Uterus (tissue), 3 donors: ENCODE measurements at regions not wholly inside any gene's neighbourhood (a gene's known extent, or its start where the extent isn't known, plus 50 kb on each side); places are given as distances from the start of the nearest gene placed in this dataset.
A peak's percentile ranks its signal among the peaks of the same experiment; 100 is the strongest.

Experiments
- DNase-seq, 2 donors: peaks; one replicate each; pipeline ENCODE4 v3.0.0-alpha.2; 2019 to 2020
- H3K27ac ChIP-seq, 2 donors: fragments of 200-600 bp; sonication (generic); 1 replicate in 1 of 2; 2 replicates in 1 of 2; pipeline ENCODE4 v1.5.1; 2016 to 2018
- H3K27me3 ChIP-seq, 2 donors: fragments of 200-600 bp; sonication (generic); one replicate each; pipeline ENCODE4 v1.5.1; 2018 to 2019; ENCODE audit warnings: control low read depth in 1 of 2
- H3K36me3 ChIP-seq, 2 donors: fragments of 200-600 bp; sonication (generic); one replicate each; pipeline ENCODE4 v1.5.1; 2019; ENCODE audit warnings: control low read depth in 1 of 2
- H3K4me1 ChIP-seq, 2 donors: fragments of 200-600 bp; sonication (generic); one replicate each; pipeline ENCODE4 v1.5.1; 2018 to 2019; ENCODE audit warnings: control low read depth in 1 of 2
- H3K4me3 ChIP-seq, 2 donors: fragments of 200-600 bp; sonication (generic); 1 replicate in 1 of 2; 2 replicates in 1 of 2; pipeline ENCODE4 v1.5.1; 2018 to 2019; ENCODE audit warnings: mild to moderate bottlenecking in 1 of 2
- H3K9me3 ChIP-seq, 2 donors: fragments of 200-600 bp; sonication (generic); one replicate each; pipeline ENCODE4 v1.5.1; 2019; ENCODE audit warnings: control low read depth in 1 of 2
- POLR2A ChIP-seq, 2 donors: fragments of 450-650 bp; IDR thresholded peaks; one replicate each; pipeline ENCODE4 v1.6.1; 2016; ENCODE audit warnings: antibody characterized with exemption in 2 of 2, mild to moderate bottlenecking in 1 of 2, moderate library complexity in 1 of 2
- intact Hi-C: fragments of 100-400 bp; cut with DNase I; formaldehyde crosslinking; loops from one replicate; pipeline ENCODE4 v1.15.1; 2023; ENCODE audit warnings: low total_unique reads
- TF ChIP-seq, protein P1 (sequence below), 4 experiments: fragments of 200-600 bp in 2 of 4; fragments of 450-650 bp in 2 of 4; sonication (generic) in 2 of 4; IDR thresholded peaks; one replicate each; pipeline ENCODE4 v1.5.1; 2016 to 2019; ENCODE audit warnings: antibody characterized with exemption in 4 of 4, mild to moderate bottlenecking in 2 of 4, moderate library complexity in 1 of 4
- donor health status: DM: yes; HTN: yes; CAD: no.

DNA sequence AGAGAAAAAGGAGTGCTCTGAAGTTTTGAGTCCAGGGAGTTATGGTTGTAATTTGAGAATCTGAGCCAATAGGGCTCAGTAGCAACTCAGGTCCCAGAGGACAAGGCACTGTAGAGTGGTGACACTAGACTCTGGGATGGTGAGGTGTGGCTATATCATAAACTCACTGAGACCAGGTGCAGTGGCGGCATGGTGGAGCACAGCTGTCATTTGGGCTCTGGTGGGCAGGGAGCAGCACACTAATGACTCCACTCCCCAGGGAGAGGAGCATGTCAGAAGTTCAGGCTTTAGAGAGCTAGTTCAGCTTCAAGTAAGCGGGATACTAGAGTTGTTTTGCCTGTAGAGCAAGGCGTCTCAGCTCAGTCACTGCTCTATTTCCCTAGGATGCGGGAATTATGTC is 165.4 kb upstream of the USP38 start:
- Histone ChIP-seq H3K9me3 (no peaks in the 10 kb centered on the region), H3K27ac (no peak overlapping the region), H3K36me3 (no peaks in the 10 kb centered on the region), H3K4me1 (no peaks in the 10 kb centered on the region), H3K27me3 (no peaks in the 10 kb centered on the region), H3K4me3 (no peak overlapping the region)
- DNase-seq, result no peak
- no peak for TF ChIP-seq POLR2A (IDR thresholded peaks at IDR 0.05)
- TF ChIP-seq, protein P1, sequence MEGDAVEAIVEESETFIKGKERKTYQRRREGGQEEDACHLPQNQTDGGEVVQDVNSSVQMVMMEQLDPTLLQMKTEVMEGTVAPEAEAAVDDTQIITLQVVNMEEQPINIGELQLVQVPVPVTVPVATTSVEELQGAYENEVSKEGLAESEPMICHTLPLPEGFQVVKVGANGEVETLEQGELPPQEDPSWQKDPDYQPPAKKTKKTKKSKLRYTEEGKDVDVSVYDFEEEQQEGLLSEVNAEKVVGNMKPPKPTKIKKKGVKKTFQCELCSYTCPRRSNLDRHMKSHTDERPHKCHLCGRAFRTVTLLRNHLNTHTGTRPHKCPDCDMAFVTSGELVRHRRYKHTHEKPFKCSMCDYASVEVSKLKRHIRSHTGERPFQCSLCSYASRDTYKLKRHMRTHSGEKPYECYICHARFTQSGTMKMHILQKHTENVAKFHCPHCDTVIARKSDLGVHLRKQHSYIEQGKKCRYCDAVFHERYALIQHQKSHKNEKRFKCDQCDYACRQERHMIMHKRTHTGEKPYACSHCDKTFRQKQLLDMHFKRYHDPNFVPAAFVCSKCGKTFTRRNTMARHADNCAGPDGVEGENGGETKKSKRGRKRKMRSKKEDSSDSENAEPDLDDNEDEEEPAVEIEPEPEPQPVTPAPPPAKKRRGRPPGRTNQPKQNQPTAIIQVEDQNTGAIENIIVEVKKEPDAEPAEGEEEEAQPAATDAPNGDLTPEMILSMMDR (IDR thresholded peaks at IDR 0.05), result no peak
- intact Hi-C loops, result no loop called here

DNA sequence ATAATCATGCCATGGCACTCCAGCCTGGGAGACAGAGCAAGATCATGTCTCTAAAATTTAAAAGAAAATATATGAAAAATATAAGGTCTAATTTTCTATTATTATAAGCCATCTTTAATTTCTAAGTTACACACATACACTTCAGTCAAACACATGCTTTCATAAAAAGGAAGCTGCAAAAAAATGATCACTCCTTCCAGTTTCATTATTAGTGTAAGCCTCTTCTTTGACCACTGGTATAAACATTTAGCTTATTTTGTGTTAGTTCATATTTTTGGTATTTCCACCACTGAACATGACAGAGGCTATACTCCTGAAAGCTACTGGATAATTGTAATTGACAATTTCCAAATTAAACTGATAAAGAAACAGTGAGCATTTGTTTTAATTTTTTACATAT is 163.3 kb upstream of the USP38 start:
- intact Hi-C loops, result no loop called here
- TF ChIP-seq, protein P1 (IDR thresholded peaks at IDR 0.05), result no peak
- no peak for TF ChIP-seq POLR2A (IDR thresholded peaks at IDR 0.05)
- no peak overlapping the region for H3K4me3 ChIP-seq
- H3K9me3 ChIP-seq, result no peaks in the 10 kb centered on the region
- H3K27ac ChIP-seq, result no peak overlapping the region
- no peaks in the 10 kb centered on the region for H3K27me3 ChIP-seq
- H3K36me3 ChIP-seq, result no peaks in the 10 kb centered on the region
- no peaks in the 10 kb centered on the region for H3K4me1 ChIP-seq
- DNase-seq, result no peak

DNA sequence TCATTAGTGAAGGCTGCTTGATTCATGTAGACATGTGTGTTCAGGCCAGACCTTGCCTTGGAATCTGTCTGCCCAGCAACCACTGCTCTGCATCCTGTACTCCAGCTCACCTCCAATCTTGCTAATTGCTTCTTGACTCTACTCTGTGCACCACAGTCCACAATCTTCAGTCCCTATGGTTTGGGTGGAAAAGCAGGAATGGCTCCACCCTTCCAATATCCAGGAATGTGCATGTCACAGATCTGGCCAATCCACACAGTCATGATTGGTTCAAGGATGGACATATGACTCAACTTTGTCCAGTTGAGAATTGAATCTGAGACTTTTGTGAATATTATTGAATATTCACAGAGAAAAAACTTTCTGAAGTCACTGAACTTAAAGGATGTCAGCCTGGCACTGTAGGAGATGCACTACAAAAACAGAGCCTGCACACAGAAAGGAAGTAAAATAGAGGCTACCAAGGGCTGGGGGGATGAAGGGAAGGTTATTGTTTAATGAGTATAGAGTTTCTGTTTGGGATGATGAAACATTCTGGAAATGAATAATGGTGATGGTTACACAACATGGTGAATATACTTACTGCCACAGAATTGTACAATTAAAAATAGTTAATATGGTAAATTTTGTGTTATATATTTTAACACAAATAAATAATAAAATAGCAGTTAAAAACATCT is 161.3 kb upstream of the USP38 start:
- Histone ChIP-seq H3K36me3 (no peaks in the 10 kb centered on the region), H3K4me3 (no peak overlapping the region), H3K27ac (no peak overlapping the region), H3K4me1 (no peaks in the 10 kb centered on the region), H3K27me3 (no peaks in the 10 kb centered on the region), H3K9me3 (no peaks in the 10 kb centered on the region)
- TF ChIP-seq POLR2A (IDR thresholded peaks at IDR 0.05), result no peak
- no peak for DNase-seq
- intact Hi-C loops, result no loop called here

DNA sequence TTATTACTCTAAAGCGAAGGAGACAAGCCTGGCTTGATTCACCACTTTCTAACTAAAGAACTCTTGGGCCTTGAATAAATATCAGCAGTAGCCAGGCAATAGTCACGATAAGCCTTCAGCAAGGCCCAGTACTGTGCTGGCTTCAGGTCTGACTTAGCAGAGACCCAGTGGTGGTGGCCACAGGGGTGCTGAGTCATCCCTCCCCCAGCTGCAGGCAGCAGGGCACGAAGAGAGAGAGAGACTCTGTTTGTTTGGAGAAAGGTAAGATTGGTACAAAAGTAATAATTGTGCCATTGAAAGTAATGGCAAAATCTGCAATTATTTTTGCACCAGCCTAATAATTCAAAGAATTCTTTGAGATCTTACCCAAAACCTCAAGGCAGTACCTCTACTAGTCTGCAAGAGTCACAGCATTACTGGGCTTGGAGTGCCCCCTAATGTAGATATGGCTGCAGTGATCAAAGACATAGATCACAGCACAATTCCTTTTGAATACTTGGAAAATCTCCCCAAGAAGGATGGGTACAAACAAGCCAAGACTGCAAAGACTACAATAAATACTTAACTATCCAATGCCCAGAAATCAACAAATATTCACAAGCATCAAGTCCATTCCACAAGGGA is 159.5 kb upstream of the USP38 start:
- H3K9me3 ChIP-seq, result no peaks in the 10 kb centered on the region
- intact Hi-C loops, result no loop called here
- H3K27ac ChIP-seq, result no peak overlapping the region

DNA sequence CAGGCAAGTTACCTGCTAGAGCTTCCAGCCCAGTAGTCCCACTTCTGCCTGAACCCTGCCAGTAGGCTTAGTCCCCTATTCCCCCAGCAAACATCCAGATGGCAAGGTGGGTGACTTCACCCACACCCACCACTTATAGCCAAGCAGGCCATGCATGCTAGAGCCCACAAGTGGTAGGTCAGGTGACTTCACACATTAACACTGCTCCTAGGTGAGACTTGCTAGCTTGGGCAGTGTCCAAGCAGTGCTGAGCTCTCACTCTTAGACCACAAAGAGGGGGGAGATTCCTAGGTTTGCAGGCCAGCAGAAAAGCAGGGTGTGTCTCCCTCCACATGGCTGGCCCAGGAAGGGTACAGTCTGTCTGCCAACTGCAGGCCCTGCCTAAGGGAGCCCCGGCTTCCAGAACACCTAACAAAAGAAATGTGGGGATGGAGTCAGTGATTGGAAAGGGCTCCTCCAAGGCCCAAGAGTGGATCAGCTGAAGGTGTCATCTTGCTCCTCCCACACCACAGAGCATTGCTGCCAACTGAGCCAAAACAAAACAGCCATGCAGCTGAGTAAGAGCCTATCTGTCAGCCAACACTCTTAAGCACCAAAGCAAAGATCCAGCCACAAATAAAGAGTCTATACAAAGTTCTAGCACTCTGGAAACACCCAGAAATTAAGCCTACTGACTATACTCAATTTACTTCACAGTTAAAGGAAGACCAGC is 158.1 kb upstream of the USP38 start:
- H3K4me3 ChIP-seq, result no peak overlapping the region
- no peaks in the 10 kb centered on the region for H3K36me3 ChIP-seq
- no peaks in the 10 kb centered on the region for H3K4me1 ChIP-seq
- no peak for DNase-seq
- TF ChIP-seq, protein P1 (IDR thresholded peaks at IDR 0.05), result no peak
- no peak for TF ChIP-seq POLR2A (IDR thresholded peaks at IDR 0.05)
- intact Hi-C loops, result no loop called here
- H3K9me3 ChIP-seq, result no peaks in the 10 kb centered on the region
- no peak overlapping the region for H3K27ac ChIP-seq
- H3K27me3 ChIP-seq, result no peaks in the 10 kb centered on the region

More for the DNA sequence above, 159.5 kb upstream of the USP38 start:
- no peak overlapping the region for H3K4me3 ChIP-seq
- no peaks in the 10 kb centered on the region for H3K27me3 ChIP-seq
- no peak for TF ChIP-seq POLR2A (IDR thresholded peaks at IDR 0.05)
- TF ChIP-seq, protein P1 (IDR thresholded peaks at IDR 0.05), result peak in 1 of 4 experiments; percentile 26
- no peaks in the 10 kb centered on the region for H3K4me1 ChIP-seq
- no peaks in the 10 kb centered on the region for H3K36me3 ChIP-seq
- DNase-seq, result no peak
